ENCODE measurements at regions not wholly inside any gene's neighbourhood (a gene's known extent, or its start where the extent isn't known, plus 50 kb on each side); places are given as distances from the start of the nearest gene placed in this dataset.

GRCh38 chr16:86942151-86943051 lies 364.1 kb downstream of the FOXL1 start:
- TF ChIP-seq YY1 (IDR thresholded peaks at IDR 0.05; ENCODE audit: insufficient read depth, insufficient read length), result no peak
- TF ChIP-seq SUZ12 (IDR thresholded peaks at IDR 0.05; ENCODE audit: extremely low read depth, insufficient read depth, insufficient read length), result no peak
- no peak for TF ChIP-seq ZNF274 (IDR thresholded peaks at IDR 0.05; ENCODE audit: low read depth, low read length)
